SK-N-SH treated with all-trans-retinoic acid at 6 μM for 48 hours (cell line): ENCODE measurements at regions not wholly inside any gene's neighbourhood (a gene's known extent, or its start where the extent isn't known, plus 50 kb on each side); places are given as distances from the start of the nearest gene placed in this dataset.

Experiments
- ATAC-seq: fragments of 200-7000 bp; cut with Tn5 transposase; 3 replicates; pipeline ENCODE4 v1.9.1; 2020; ENCODE audit warnings: mild to moderate bottlenecking, moderate library complexity
- ARNTL ChIP-seq: fragments of 450-650 bp; formaldehyde crosslinking; IDR thresholded peaks from 2 replicates; pipeline ENCODE4 v1.5.0; 2020; ENCODE audit warnings: low read depth, mild to moderate bottlenecking, moderate library complexity, borderline replicate concordance
- BACH2 ChIP-seq: fragments of 250-450 bp; sonication (Bioruptor Pico); IDR thresholded peaks from 2 replicates; pipeline ENCODE4 v1.9.0; 2021; ENCODE audit warnings: mild to moderate bottlenecking, borderline replicate concordance
- CSDC2 ChIP-seq: fragments of 250-450 bp; sonication (Bioruptor Pico); IDR thresholded peaks from 2 replicates; pipeline ENCODE4 v1.5.0; 2020; ENCODE audit warnings: mild to moderate bottlenecking, moderate library complexity
- ESRRG ChIP-seq: fragments of 250-450 bp; sonication (Bioruptor Pico); IDR thresholded peaks from 2 replicates; pipeline ENCODE4 v1.6.1; 2021; ENCODE audit warnings: mild to moderate bottlenecking
- GLIS3 ChIP-seq: fragments of 250-450 bp; sonication (Bioruptor Pico); IDR thresholded peaks from 2 replicates; pipeline ENCODE4 v1.5.0; 2020; ENCODE audit warnings: mild to moderate bottlenecking, moderate library complexity
- ISL1 ChIP-seq: fragments of 250-450 bp; sonication (Bioruptor Pico); IDR thresholded peaks from 2 replicates; pipeline ENCODE4 v2.1.2; 2022; ENCODE audit warnings: mild to moderate bottlenecking, moderate library complexity
- OSR1 ChIP-seq: fragments of 250-450 bp; sonication (Bioruptor Pico); IDR thresholded peaks from 2 replicates; pipeline ENCODE4 v1.8.0; 2022; ENCODE audit warnings: moderate library complexity, mild to moderate bottlenecking, inconsistent platforms
- PPARA ChIP-seq: fragments of 250-450 bp; sonication (Bioruptor Pico); IDR thresholded peaks from 2 replicates; pipeline ENCODE4 v1.5.0; 2020; ENCODE audit warnings: mild to moderate bottlenecking, borderline replicate concordance
- RARB ChIP-seq: fragments of 250-450 bp; sonication (Bioruptor Pico); IDR thresholded peaks from 2 replicates; pipeline ENCODE4 v1.8.0; 2021; ENCODE audit warnings: mild to moderate bottlenecking, moderate library complexity
- SNAI2 ChIP-seq: fragments of 250-450 bp; sonication (Bioruptor Pico); IDR thresholded peaks from 2 replicates; pipeline ENCODE4 v1.5.0; 2020; ENCODE audit warnings: mild to moderate bottlenecking, moderate library complexity
- TCF4 ChIP-seq: fragments of 250-450 bp; sonication (Bioruptor Pico); IDR thresholded peaks from 2 replicates; pipeline ENCODE4 v1.8.0; 2021; ENCODE audit warnings: mild to moderate bottlenecking, moderate library complexity, borderline replicate concordance
- TOX ChIP-seq: fragments of 250-450 bp; sonication (Bioruptor Pico); IDR thresholded peaks from 2 replicates; pipeline ENCODE4 v1.8.0; 2021; ENCODE audit warnings: mild to moderate bottlenecking, moderate library complexity, borderline replicate concordance
- ZC3H10 ChIP-seq: fragments of 250-450 bp; sonication (Bioruptor Pico); IDR thresholded peaks from 2 replicates; pipeline ENCODE4 v1.5.1; 2021; ENCODE audit warnings: mild to moderate bottlenecking, moderate library complexity
- ZFP3 ChIP-seq: fragments of 250-450 bp; sonication (Bioruptor Pico); IDR thresholded peaks from 2 replicates; pipeline ENCODE4 v1.5.0; 2020; ENCODE audit warnings: mild to moderate bottlenecking, moderate library complexity
- ZFP30 ChIP-seq: fragments of 450-650 bp; formaldehyde crosslinking; IDR thresholded peaks from 2 replicates; pipeline ENCODE4 v1.5.0; 2022; ENCODE audit warnings: mild to moderate bottlenecking, moderate library complexity
- ZNF565 ChIP-seq: fragments of 450-650 bp; formaldehyde crosslinking; conservative IDR thresholded peaks from 2 replicates; pipeline ENCODE4 v1.5.0; 2020; ENCODE audit warnings: low read depth, mild to moderate bottlenecking, moderate library complexity
- ZNF70 ChIP-seq: fragments of 450-650 bp; formaldehyde crosslinking; IDR thresholded peaks from 2 replicates; pipeline ENCODE4 v1.5.0; 2020; ENCODE audit warnings: mild to moderate bottlenecking, moderate library complexity
- ZNF8 ChIP-seq: fragments of 450-650 bp; formaldehyde crosslinking; IDR thresholded peaks from 2 replicates; pipeline ENCODE4 v1.5.0; 2020; ENCODE audit warnings: mild to moderate bottlenecking, moderate library complexity
- TF ChIP-seq, protein P1 (sequence below): fragments of 250-450 bp; sonication (Bioruptor Pico); IDR thresholded peaks from 2 replicates; pipeline ENCODE4 v1.5.1; 2021; ENCODE audit warnings: mild to moderate bottlenecking, moderate library complexity
- TF ChIP-seq, protein P2 (sequence below): fragments of 250-450 bp; sonication (Bioruptor Pico); IDR thresholded peaks from 2 replicates; pipeline ENCODE4 v1.5.1; 2020; ENCODE audit warnings: low read depth, mild to moderate bottlenecking, moderate library complexity
- TF ChIP-seq, protein P3 (sequence below): fragments of 250-450 bp; sonication (Bioruptor Pico); IDR thresholded peaks from 2 replicates; pipeline ENCODE4 v1.8.0; 2021; ENCODE audit warnings: low read depth, mild to moderate bottlenecking, moderate library complexity, borderline replicate concordance
- TF ChIP-seq, protein P4 (sequence below): fragments of 250-450 bp; sonication (Bioruptor Pico); IDR thresholded peaks from 2 replicates; pipeline ENCODE4 v1.5.0; 2020; ENCODE audit warnings: mild to moderate bottlenecking, moderate library complexity

DNA sequence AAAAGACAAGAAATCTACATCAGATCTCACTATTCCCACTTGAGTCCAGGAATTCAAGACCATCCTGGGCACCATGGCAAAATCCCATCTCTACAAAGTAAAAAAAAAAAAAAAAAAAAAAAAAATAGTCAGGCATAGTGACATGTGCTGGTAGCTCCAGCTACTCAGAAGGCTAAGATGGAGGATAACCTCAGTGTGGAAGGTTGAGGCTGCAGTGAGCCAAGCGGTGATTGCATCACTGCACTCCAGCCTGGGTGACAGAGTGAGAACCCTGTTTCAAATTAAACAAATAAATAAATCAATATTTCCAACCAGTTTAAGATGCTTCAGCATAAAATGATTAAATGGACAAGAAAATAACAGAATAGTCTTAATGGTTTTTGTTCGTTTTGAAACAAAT is 197.4 kb downstream of the DSEL start:
- ATAC-seq: no peak
- no peak for TF ChIP-seq ZNF8 (CRISPR knock-in tag)
- TF ChIP-seq OSR1 (CRISPR knock-in tag): no peak
- no peak for TF ChIP-seq GLIS3
- TF ChIP-seq, protein P1, sequence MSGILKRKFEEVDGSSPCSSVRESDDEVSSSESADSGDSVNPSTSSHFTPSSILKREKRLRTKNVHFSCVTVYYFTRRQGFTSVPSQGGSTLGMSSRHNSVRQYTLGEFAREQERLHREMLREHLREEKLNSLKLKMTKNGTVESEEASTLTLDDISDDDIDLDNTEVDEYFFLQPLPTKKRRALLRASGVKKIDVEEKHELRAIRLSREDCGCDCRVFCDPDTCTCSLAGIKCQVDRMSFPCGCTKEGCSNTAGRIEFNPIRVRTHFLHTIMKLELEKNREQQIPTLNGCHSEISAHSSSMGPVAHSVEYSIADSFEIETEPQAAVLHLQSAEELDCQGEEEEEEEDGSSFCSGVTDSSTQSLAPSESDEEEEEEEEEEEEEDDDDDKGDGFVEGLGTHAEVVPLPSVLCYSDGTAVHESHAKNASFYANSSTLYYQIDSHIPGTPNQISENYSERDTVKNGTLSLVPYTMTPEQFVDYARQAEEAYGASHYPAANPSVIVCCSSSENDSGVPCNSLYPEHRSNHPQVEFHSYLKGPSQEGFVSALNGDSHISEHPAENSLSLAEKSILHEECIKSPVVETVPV (CRISPR knock-in tag): no peak
- TF ChIP-seq, protein P2, sequence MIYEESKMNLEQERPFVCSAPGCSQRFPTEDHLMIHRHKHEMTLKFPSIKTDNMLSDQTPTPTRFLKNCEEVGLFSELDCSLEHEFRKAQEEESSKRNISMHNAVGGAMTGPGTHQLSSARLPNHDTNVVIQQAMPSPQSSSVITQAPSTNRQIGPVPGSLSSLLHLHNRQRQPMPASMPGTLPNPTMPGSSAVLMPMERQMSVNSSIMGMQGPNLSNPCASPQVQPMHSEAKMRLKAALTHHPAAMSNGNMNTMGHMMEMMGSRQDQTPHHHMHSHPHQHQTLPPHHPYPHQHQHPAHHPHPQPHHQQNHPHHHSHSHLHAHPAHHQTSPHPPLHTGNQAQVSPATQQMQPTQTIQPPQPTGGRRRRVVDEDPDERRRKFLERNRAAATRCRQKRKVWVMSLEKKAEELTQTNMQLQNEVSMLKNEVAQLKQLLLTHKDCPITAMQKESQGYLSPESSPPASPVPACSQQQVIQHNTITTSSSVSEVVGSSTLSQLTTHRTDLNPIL (CRISPR knock-in tag): no peak
- TF ChIP-seq TOX (CRISPR knock-in tag): no peak
- no peak for TF ChIP-seq PPARA (CRISPR knock-in tag)
- no peak for TF ChIP-seq RARB
- no peak for TF ChIP-seq ZC3H10
- TF ChIP-seq ARNTL (CRISPR knock-in tag): no peak
- TF ChIP-seq ZFP30 (CRISPR knock-in tag): no peak
- no peak for TF ChIP-seq SNAI2 (CRISPR knock-in tag)
- TF ChIP-seq TCF4 (CRISPR knock-in tag): no peak
- no peak for TF ChIP-seq ZNF70 (CRISPR knock-in tag)
- no peak for TF ChIP-seq ISL1 (CRISPR knock-in tag)
- TF ChIP-seq ZFP3: no peak
- TF ChIP-seq, protein P3, sequence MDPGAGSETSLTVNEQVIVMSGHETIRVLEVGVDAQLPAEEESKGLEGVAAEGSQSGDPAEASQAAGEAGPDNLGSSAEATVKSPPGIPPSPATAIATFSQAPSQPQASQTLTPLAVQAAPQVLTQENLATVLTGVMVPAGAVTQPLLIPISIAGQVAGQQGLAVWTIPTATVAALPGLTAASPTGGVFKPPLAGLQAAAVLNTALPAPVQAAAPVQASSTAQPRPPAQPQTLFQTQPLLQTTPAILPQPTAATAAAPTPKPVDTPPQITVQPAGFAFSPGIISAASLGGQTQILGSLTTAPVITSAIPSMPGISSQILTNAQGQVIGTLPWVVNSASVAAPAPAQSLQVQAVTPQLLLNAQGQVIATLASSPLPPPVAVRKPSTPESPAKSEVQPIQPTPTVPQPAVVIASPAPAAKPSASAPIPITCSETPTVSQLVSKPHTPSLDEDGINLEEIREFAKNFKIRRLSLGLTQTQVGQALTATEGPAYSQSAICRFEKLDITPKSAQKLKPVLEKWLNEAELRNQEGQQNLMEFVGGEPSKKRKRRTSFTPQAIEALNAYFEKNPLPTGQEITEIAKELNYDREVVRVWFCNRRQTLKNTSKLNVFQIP (CRISPR knock-in tag): no peak
- TF ChIP-seq ESRRG (CRISPR knock-in tag): no peak
- TF ChIP-seq, protein P4, sequence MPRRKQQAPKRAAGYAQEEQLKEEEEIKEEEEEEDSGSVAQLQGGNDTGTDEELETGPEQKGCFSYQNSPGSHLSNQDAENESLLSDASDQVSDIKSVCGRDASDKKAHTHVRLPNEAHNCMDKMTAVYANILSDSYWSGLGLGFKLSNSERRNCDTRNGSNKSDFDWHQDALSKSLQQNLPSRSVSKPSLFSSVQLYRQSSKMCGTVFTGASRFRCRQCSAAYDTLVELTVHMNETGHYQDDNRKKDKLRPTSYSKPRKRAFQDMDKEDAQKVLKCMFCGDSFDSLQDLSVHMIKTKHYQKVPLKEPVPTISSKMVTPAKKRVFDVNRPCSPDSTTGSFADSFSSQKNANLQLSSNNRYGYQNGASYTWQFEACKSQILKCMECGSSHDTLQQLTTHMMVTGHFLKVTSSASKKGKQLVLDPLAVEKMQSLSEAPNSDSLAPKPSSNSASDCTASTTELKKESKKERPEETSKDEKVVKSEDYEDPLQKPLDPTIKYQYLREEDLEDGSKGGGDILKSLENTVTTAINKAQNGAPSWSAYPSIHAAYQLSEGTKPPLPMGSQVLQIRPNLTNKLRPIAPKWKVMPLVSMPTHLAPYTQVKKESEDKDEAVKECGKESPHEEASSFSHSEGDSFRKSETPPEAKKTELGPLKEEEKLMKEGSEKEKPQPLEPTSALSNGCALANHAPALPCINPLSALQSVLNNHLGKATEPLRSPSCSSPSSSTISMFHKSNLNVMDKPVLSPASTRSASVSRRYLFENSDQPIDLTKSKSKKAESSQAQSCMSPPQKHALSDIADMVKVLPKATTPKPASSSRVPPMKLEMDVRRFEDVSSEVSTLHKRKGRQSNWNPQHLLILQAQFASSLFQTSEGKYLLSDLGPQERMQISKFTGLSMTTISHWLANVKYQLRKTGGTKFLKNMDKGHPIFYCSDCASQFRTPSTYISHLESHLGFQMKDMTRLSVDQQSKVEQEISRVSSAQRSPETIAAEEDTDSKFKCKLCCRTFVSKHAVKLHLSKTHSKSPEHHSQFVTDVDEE (CRISPR knock-in tag): no peak

DNA sequence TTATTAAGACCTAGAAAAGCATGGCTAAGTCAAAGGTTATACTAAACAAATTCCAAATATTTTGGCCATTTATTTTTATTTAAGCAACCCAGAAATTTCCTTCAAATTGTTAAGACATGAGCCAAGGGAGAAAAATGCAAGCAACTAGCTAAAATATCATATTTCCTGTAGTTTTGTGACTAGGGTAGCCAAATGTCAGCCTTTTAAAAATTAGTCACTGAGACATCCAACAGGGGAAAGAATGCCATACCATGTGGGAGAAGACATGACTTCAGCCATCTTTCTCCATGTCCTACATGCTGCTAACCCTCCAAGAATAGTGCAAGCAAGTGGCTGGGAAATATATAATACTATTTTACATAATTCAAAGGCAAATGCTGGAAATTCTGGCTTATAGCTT is 197.9 kb downstream of the DSEL start:
- TF ChIP-seq ZNF565 (CRISPR knock-in tag) (no peak), ARNTL (CRISPR knock-in tag) (no peak), OSR1 (CRISPR knock-in tag) (no peak), ESRRG (CRISPR knock-in tag) (no peak), CSDC2 (CRISPR knock-in tag) (no peak), TCF4 (CRISPR knock-in tag) (no peak), BACH2 (CRISPR knock-in tag) (no peak)
- TF ChIP-seq, protein P1 (CRISPR knock-in tag): no peak
- ATAC-seq: no peak

DNA sequence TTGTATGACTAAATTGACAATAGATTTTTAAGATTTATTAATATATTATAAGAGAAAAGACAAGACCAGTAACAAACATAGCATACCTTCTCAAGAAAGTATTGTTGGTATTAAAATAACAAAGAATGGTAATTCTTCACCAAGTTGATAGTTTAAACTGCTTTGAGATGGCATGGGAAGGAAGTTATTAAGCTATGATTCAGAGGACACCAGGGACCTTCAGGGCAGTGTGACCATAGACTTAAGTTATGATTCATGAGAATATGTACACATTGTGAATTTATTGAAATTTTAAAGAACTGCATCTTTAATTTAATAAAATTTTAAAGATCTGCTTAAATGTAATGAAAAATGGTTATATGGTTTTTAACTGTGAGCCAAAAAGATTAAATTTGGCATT is 205.7 kb downstream of the DSEL start:
- ATAC-seq: no peak
- TF ChIP-seq, protein P3 (CRISPR knock-in tag): no peak; the same call in 1 of the 2 replicates
- TF ChIP-seq TOX (CRISPR knock-in tag): peak; percentile 15; the same call in 1 of the 2 replicates
- TF ChIP-seq, all 23 proteins: peak for 1
